ENCODE measurements at regions not wholly inside any gene's neighbourhood (a gene's known extent, or its start where the extent isn't known, plus 50 kb on each side); places are given as distances from the start of the nearest gene placed in this dataset.

GRCh38 chr15:31223478-31224350 lies 102.9 kb upstream of the KLF13 start (continued):
- no peak for TF ChIP-seq SP1 (IDR thresholded peaks at IDR 0.05; ENCODE audit: low read depth, low read length)
- TF ChIP-seq TAF7 (optimal IDR thresholded peaks at IDR 0.05; ENCODE audit: borderline replicate concordance, low read depth, low read length) = no peak
- TF ChIP-seq ASH2L (IDR thresholded peaks at IDR 0.05; ENCODE audit: low read length) = no peak
- no peak for TF ChIP-seq POU5F1 (IDR thresholded peaks at IDR 0.05; ENCODE audit: low read depth, low read length)
- no peak for TF ChIP-seq TAF1 (IDR thresholded peaks at IDR 0.05; ENCODE audit: low read depth, low read length)
- no peak for TF ChIP-seq FOSL1 (IDR thresholded peaks at IDR 0.05; ENCODE audit: insufficient read depth, low read depth, low read length)
